GM23248 (cell line): ENCODE measurements at regions not wholly inside any gene's neighbourhood (a gene's known extent, or its start where the extent isn't known, plus 50 kb on each side); places are given as distances from the start of the nearest gene placed in this dataset.

Experiments
- DNase-seq: peaks from one replicate; pipeline ENCODE4 v3.0.0-alpha.2; 2015
- H2AFZ ChIP-seq: fragments of 200-600 bp; sonication (generic); 2 replicates; pipeline ENCODE4 v1.6.1; 2016; ENCODE audit warnings: antibody characterized with exemption
- H3F3A ChIP-seq: fragments of 200-600 bp; sonication (generic); 2 replicates; pipeline ENCODE4 v1.6.1; 2016; ENCODE audit warnings: mild to moderate bottlenecking, antibody characterized with exemption, mixed run types; ENCODE audit not compliant: insufficient read depth
- H3K27ac ChIP-seq: fragments of 200-600 bp; sonication (generic); 2 replicates; pipeline ENCODE4 v1.5.1; 2016; ENCODE audit warnings: mild to moderate bottlenecking
- H3K27me3 ChIP-seq: fragments of 200-600 bp; sonication (generic); replicated peaks from 2 replicates; pipeline ENCODE4 v1.6.1; 2016; ENCODE audit warnings: mild to moderate bottlenecking; ENCODE audit not compliant: insufficient read depth
- H3K36me3 ChIP-seq: fragments of 200-600 bp; sonication (generic); 2 replicates; pipeline ENCODE4 v1.6.1; 2016; ENCODE audit warnings: low read depth, mild to moderate bottlenecking
- H3K4me1 ChIP-seq: fragments of 200-600 bp; sonication (generic); 2 replicates; pipeline ENCODE4 v1.6.1; 2016; ENCODE audit warnings: mild to moderate bottlenecking; ENCODE audit not compliant: insufficient read depth
- H3K4me2 ChIP-seq: fragments of 200-600 bp; sonication (generic); one replicate; pipeline ENCODE4 v1.6.1; 2016; ENCODE audit warnings: mild to moderate bottlenecking; ENCODE audit not compliant: unreplicated experiment
- H3K4me3 ChIP-seq: fragments of 200-600 bp; sonication (generic); 2 replicates; pipeline ENCODE4 v1.5.1; 2016; ENCODE audit warnings: mild to moderate bottlenecking
- H3K79me2 ChIP-seq: fragments of 200-600 bp; sonication (generic); 2 replicates; pipeline ENCODE4 v1.6.1; 2016; ENCODE audit warnings: mild to moderate bottlenecking; ENCODE audit not compliant: insufficient read depth
- H3K9ac ChIP-seq: fragments of 200-600 bp; sonication (generic); 2 replicates; pipeline ENCODE4 v1.6.1; 2016; ENCODE audit warnings: mild to moderate bottlenecking
- H3K9me2 ChIP-seq: fragments of 200-600 bp; sonication (generic); 2 replicates; pipeline ENCODE4 v1.6.1; 2016; ENCODE audit warnings: mixed run types, mild to moderate bottlenecking, moderate library complexity; ENCODE audit not compliant: insufficient read depth
- H3K9me3 ChIP-seq: fragments of 200-600 bp; sonication (generic); one replicate; pipeline ENCODE4 v1.6.1; 2017; ENCODE audit warnings: low read depth
- H4K20me1 ChIP-seq: fragments of 200-600 bp; sonication (generic); 2 replicates; pipeline ENCODE4 v1.6.0; 2016; ENCODE audit not compliant: insufficient read depth
- EZH2 ChIP-seq: fragments of 200-600 bp; sonication (generic); IDR thresholded peaks from 2 replicates; pipeline ENCODE4 v1.6.1; 2018; ENCODE audit warnings: antibody characterized with exemption, mild to moderate bottlenecking; ENCODE audit not compliant: insufficient read depth, poor library complexity, severe bottlenecking
- EZH2phosphoT487 ChIP-seq: fragments of 200-600 bp; sonication (generic); IDR thresholded peaks from 2 replicates; pipeline ENCODE4 v1.6.1; 2018; ENCODE audit warnings: antibody characterized with exemption, moderate library complexity, mild to moderate bottlenecking, low read depth; ENCODE audit not compliant: insufficient read depth
- WGBS, 2 experiments: methylation state at CpG; one replicate each; pipeline ENCODE4 v1.1.6; 2015 to 2017; ENCODE audit warnings: low lambda C conversion rate in 2 of 2, low coverage in 1 of 2; ENCODE audit errors: missing lambda C conversion rate in 2 of 2; 5-methylcytosine and 5-hydroxymethylcytosine counted together
- in situ Hi-C: fragments of 300-500 bp; cut with MboI; formaldehyde crosslinking; loops from 2 replicates; pipeline ENCODE4 v1.15.0; 2020

GRCh38 chr3:162945626-162946025, 1449.0 kb downstream of the OTOL1 start:
- no peaks in the 10 kb centered on the region for H3K9me2 ChIP-seq
- no peak for DNase-seq
- no peak overlapping the region for H3K4me3 ChIP-seq
- in situ Hi-C loops: no loop called here
- H3K27ac ChIP-seq: no peak overlapping the region
- WGBS, 2 experiments: 0 to 14% methylated on average over 1 of the region's 1 CpG
- no peaks in the 10 kb centered on the region for H3K79me2 ChIP-seq
- TF ChIP-seq EZH2 (no peak), EZH2phosphoT487 (no peak)
- no peaks in the 10 kb centered on the region for H3F3A ChIP-seq
- H3K27me3 ChIP-seq: no peaks in the 10 kb centered on the region
- H4K20me1 ChIP-seq: no peaks in the 10 kb centered on the region
- no peaks in the 10 kb centered on the region for H3K4me1 ChIP-seq
- H3K9me3 ChIP-seq: no peaks in the 10 kb centered on the region
- H3K9ac ChIP-seq: no peak overlapping the region
- H3K36me3 ChIP-seq: no peaks in the 10 kb centered on the region
- H2AFZ ChIP-seq: no peak overlapping the region
- no peak overlapping the region for H3K4me2 ChIP-seq

DNA sequence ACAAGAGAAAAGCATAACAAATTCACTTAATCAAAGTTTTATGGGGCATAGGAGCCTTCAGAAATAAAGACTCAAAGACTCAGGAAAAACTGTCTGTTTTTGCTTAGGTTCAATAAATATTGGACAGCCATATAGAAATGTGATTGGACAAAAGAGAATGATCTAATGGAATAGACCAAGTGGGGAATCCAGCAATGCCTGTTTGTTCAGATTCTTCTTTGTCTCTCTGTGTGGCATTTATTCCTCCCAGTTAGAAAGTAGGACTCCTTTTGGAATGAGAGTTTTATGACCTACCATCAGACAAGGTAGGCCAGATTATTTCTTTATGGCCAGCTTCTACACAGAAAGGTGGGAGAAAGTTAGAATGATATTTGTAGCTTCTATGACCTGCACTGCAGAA, 1460.1 kb downstream of the OTOL1 start:
- no peak overlapping the region for H2AFZ ChIP-seq
- H3K9me3 ChIP-seq: no peaks in the 10 kb centered on the region
- no peaks in the 10 kb centered on the region for H3K27me3 ChIP-seq
- H3K4me2 ChIP-seq: no peak overlapping the region
- H4K20me1 ChIP-seq: no peaks in the 10 kb centered on the region
- no peaks in the 10 kb centered on the region for H3F3A ChIP-seq
- no peaks in the 10 kb centered on the region for H3K4me1 ChIP-seq
- no peak overlapping the region for H3K27ac ChIP-seq
- no peaks in the 10 kb centered on the region for H3K36me3 ChIP-seq
- no peak for DNase-seq
- no peak overlapping the region for H3K9ac ChIP-seq
- in situ Hi-C loops: no loop called here
- H3K9me2 ChIP-seq: no peaks in the 10 kb centered on the region
- H3K4me3 ChIP-seq: no peak overlapping the region
- no peak for TF ChIP-seq EZH2
- TF ChIP-seq EZH2phosphoT487: no peak
- H3K79me2 ChIP-seq: no peaks in the 10 kb centered on the region

DNA sequence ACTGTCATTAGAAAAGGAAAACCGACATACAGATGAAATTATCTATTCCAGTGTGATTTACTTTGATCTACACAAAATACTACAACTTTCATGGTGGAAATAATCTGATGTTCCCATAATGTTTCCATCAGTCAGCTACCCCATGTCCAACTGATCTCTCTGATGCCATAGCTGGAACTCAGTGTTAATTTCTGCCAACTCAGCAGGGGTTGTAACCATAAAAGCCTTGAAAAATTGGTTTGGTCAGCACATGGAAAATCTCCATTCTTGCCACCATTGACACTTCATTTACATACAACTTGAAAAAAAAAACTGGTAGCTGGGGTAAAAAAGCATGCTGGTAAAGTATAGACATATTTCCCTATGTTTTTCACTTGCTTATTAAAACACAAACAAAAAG, 1463.7 kb downstream of the OTOL1 start:
- Histone ChIP-seq H3K9me3 (no peaks in the 10 kb centered on the region), H4K20me1 (no peaks in the 10 kb centered on the region), H3K27ac (no peak overlapping the region), H3K9me2 (no peaks in the 10 kb centered on the region), H3K4me3 (no peak overlapping the region), H3K4me2 (no peak overlapping the region), H3F3A (no peaks in the 10 kb centered on the region), H3K79me2 (no peaks in the 10 kb centered on the region), H3K4me1 (no peaks in the 10 kb centered on the region), H3K36me3 (no peaks in the 10 kb centered on the region), H3K27me3 (no peaks in the 10 kb centered on the region), H2AFZ (no peak overlapping the region), H3K9ac (no peak overlapping the region)
- 10 to 15% methylated on average over 1 of the region's 1 CpG for WGBS, 2 experiments
- DNase-seq: no peak
- in situ Hi-C loops: no loop called here
- TF ChIP-seq EZH2phosphoT487 (no peak), EZH2 (no peak)

- Histone ChIP-seq H3K79me2 (no peaks in the 10 kb centered on the region), H3K4me1 (no peaks in the 10 kb centered on the region), H3K9ac (no peak overlapping the region), H3K27ac (no peak overlapping the region), H3K4me2 (no peak overlapping the region), H3K27me3 (no peaks in the 10 kb centered on the region), H2AFZ (no peak overlapping the region), H3K9me3 (no peaks in the 10 kb centered on the region), H3F3A (no peaks in the 10 kb centered on the region), H3K9me2 (no peaks in the 10 kb centered on the region), H4K20me1 (no peaks in the 10 kb centered on the region), H3K4me3 (no peak overlapping the region), H3K36me3 (no peaks in the 10 kb centered on the region)
- TF ChIP-seq EZH2 (no peak), EZH2phosphoT487 (no peak)
- 46 to 47% methylated on average over 1 of the region's 1 CpG for WGBS, 2 experiments
- no peak for DNase-seq
- in situ Hi-C loops: no loop called here
These were observed 1473.7 kb downstream of the OTOL1 start for GRCh38 chr3:162970292-162970691.

DNA sequence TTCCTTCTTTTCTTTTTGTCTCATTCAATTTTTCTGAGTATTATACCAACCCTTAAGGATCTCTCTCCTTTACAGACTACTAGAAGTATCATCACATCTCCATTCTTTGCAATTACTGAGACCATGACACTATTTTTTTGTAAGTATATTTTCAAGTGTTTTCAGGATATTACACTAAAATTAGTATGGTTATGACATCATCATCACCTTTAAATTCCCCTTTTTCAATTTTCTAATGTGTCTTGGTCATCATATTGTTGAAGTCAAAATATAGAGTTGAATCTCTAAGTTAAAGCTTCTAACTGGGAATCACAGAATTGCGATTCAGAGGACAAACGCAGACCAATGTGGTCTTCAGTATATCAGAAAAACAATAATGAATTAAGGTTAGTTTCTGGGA, 1475.1 kb downstream of the OTOL1 start:
- H2AFZ ChIP-seq: no peak overlapping the region
- H3K4me1 ChIP-seq: no peaks in the 10 kb centered on the region
- no peaks in the 10 kb centered on the region for H3K9me2 ChIP-seq
- no peak for TF ChIP-seq EZH2
- TF ChIP-seq EZH2phosphoT487: no peak
- H3K79me2 ChIP-seq: no peaks in the 10 kb centered on the region
- no peak overlapping the region for H3K9ac ChIP-seq
- H3K27ac ChIP-seq: no peak overlapping the region
- WGBS, 2 experiments: 45 to 46% methylated on average over 2 of the region's 2 CpGs
- H3K36me3 ChIP-seq: no peaks in the 10 kb centered on the region
- in situ Hi-C loops: no loop called here
- H3K9me3 ChIP-seq: no peaks in the 10 kb centered on the region
- H3F3A ChIP-seq: no peaks in the 10 kb centered on the region
- no peaks in the 10 kb centered on the region for H3K27me3 ChIP-seq
- H3K4me3 ChIP-seq: no peak overlapping the region
- H4K20me1 ChIP-seq: no peaks in the 10 kb centered on the region
- no peak for DNase-seq
- no peak overlapping the region for H3K4me2 ChIP-seq
